Suprapubic skin (tissue), 4 donors: ENCODE measurements at regions not wholly inside any gene's neighbourhood (a gene's known extent, or its start where the extent isn't known, plus 50 kb on each side); places are given as distances from the start of the nearest gene placed in this dataset.
"Not testable (repeated sequence)": the region's sequence is repeated elsewhere in the genome, so short reads cannot be mapped to it uniquely, and the experiment has no call there.

Source experiments
- DNase-seq, 2 donors: peaks; one replicate each; pipeline ENCODE4 v3.0.0-alpha.2; 2019; ENCODE audit warnings: low spot score in 2 of 2
- H3K27ac ChIP-seq: fragments of 200-600 bp; sonication (generic); one replicate; pipeline ENCODE4 v1.5.1; 2019
- H3K27me3 ChIP-seq: fragments of 200-600 bp; sonication (generic); one replicate; pipeline ENCODE4 v1.5.1; 2019
- H3K36me3 ChIP-seq: fragments of 200-600 bp; sonication (generic); one replicate; pipeline ENCODE4 v1.5.1; 2019
- H3K4me1 ChIP-seq: fragments of 200-600 bp; sonication (generic); one replicate; pipeline ENCODE4 v1.5.1; 2019
- H3K4me3 ChIP-seq: fragments of 200-600 bp; sonication (generic); one replicate; pipeline ENCODE4 v1.5.1; 2019; ENCODE audit warnings: mild to moderate bottlenecking
- H3K9me3 ChIP-seq: fragments of 200-600 bp; sonication (generic); one replicate; pipeline ENCODE4 v1.5.1; 2019
- EP300 ChIP-seq: sonication (generic); formaldehyde crosslinking; IDR thresholded peaks from one replicate; pipeline ENCODE4 v1.6.1; 2017; ENCODE audit warnings: antibody characterized with exemption
- POLR2A ChIP-seq, 2 donors: fragments of 450-650 bp; IDR thresholded peaks; one replicate each; pipeline ENCODE4 v1.6.1; 2017; ENCODE audit warnings: antibody characterized with exemption in 2 of 2, mild to moderate bottlenecking in 2 of 2, moderate library complexity in 2 of 2
- POLR2AphosphoS5 ChIP-seq, 3 donors: sonication (generic); formaldehyde crosslinking; IDR thresholded peaks; one replicate each; pipeline ENCODE4 v1.6.1; 2017; ENCODE audit warnings: antibody characterized with exemption in 3 of 3
- WGBS: methylation state at CpG from one replicate; pipeline ENCODE4 v1.1.5; 2018; 5-methylcytosine and 5-hydroxymethylcytosine counted together
- TF ChIP-seq, protein P1 (sequence below), 2 donors: fragments of 200-600 bp in 1 of 2; fragments of 450-650 bp in 1 of 2; sonication (generic) in 1 of 2; IDR thresholded peaks; one replicate each; pipeline ENCODE4 v1.5.1; 2016 to 2019; ENCODE audit warnings: antibody characterized with exemption in 2 of 2, mild to moderate bottlenecking in 1 of 2, moderate library complexity in 1 of 2

DNA sequence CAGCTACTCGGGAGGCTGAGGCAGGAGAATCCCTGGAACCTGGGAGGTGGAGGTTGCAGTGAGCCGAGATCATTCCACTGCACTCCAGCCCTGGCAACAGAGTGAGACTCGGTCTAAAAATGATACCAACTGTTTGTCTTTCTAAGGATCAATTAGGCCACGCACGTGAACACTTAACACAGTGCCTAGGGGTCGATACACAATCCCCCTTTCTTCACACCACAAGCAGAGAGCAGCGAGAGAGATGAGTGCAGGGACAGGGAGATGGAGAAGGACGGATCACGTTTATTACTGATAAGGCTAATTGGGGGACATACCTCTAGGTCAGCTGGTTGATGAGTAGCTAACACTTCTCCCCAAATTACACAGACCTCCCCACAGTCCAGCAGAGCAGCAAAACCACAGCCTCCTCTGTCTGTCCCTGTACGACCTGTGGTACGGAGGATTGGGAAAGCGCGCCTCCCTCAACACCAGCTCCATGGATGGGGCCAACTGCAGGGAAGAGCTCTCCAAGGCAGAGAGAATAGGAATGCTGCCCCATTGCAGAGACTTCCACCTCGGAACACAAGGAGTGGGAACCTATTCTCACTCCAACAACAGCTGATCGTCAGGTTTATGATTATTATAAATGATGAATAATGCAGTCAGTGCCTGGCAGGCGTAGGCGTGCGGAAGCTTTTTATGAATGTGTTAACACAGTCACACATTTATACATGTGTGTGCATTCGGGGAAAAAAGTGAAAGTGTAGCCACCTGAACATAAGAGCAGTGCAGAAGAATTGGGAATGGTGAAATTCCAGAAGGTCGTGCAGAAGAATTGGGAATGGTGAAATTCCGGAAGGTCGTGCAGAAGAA, 155.1 kb downstream of the C16orf95 start:
- peaks cover 11% of the 10 kb centered on the region for H3K27me3 ChIP-seq
- TF ChIP-seq POLR2AphosphoS5 (IDR thresholded peaks at IDR 0.05): no peak
- TF ChIP-seq POLR2A (IDR thresholded peaks at IDR 0.05): no peak
- TF ChIP-seq EP300: no peak
- TF ChIP-seq, protein P1, sequence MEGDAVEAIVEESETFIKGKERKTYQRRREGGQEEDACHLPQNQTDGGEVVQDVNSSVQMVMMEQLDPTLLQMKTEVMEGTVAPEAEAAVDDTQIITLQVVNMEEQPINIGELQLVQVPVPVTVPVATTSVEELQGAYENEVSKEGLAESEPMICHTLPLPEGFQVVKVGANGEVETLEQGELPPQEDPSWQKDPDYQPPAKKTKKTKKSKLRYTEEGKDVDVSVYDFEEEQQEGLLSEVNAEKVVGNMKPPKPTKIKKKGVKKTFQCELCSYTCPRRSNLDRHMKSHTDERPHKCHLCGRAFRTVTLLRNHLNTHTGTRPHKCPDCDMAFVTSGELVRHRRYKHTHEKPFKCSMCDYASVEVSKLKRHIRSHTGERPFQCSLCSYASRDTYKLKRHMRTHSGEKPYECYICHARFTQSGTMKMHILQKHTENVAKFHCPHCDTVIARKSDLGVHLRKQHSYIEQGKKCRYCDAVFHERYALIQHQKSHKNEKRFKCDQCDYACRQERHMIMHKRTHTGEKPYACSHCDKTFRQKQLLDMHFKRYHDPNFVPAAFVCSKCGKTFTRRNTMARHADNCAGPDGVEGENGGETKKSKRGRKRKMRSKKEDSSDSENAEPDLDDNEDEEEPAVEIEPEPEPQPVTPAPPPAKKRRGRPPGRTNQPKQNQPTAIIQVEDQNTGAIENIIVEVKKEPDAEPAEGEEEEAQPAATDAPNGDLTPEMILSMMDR (IDR thresholded peaks at IDR 0.05): no peak
- no peak overlapping the region for H3K27ac ChIP-seq
- no peaks in the 10 kb centered on the region for H3K36me3 ChIP-seq
- 85% methylated on average over 22 of the region's 22 CpGs for WGBS
- no peak overlapping the region for H3K4me3 ChIP-seq
- H3K9me3 ChIP-seq: no peaks in the 10 kb centered on the region
- H3K4me1 ChIP-seq: peaks cover 7% of the 10 kb centered on the region
- no peak for DNase-seq

DNA sequence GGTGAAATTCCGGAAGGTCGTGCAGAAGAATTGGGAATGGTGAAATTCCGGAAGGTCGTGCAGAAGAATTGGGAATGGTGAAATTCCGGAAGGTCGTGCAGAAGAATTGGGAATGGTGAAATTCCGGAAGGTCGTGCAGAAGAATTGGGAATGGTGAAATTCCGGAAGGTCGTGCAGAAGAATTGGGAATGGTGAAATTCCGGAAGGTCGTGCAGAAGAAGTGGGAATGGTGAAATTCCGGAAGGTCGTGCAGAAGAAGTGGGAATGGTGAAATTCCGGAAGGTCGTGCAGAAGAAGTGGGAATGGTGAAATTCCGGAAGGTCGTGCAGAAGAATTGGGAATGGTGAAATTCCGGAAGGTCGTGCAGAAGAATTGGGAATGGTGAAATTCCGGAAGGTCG, 154.4 kb downstream of the C16orf95 start:
- H3K4me1 ChIP-seq, DNase-seq, H3K9me3 ChIP-seq, H3K27ac ChIP-seq, H3K4me3 ChIP-seq, H3K36me3 ChIP-seq: not testable (repeated sequence)
- peaks cover 11% of the 10 kb centered on the region for H3K27me3 ChIP-seq
- 96% methylated on average over 9 of the region's 22 CpGs for WGBS

DNA sequence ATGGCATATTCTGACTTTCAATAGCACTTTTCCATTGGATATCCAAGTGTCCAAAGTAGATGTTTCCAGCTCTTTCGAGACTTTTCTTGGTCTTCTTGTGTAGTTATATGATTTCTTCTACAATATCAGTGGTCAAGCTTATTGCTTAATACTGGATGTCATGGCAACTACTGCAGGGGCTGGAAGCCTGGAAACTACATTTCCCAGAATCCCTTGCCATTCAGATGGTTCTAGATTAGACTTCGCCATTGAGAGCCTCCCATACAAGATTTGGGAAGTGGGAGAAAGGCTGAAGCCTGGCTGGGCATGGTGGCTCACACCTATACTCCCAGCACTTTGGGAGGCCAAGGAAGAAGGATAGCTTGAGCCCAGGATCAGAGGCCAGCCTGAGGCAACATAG, 153.6 kb downstream of the C16orf95 start:
- 100% methylated on average over 2 of the region's 2 CpGs for WGBS

DNA sequence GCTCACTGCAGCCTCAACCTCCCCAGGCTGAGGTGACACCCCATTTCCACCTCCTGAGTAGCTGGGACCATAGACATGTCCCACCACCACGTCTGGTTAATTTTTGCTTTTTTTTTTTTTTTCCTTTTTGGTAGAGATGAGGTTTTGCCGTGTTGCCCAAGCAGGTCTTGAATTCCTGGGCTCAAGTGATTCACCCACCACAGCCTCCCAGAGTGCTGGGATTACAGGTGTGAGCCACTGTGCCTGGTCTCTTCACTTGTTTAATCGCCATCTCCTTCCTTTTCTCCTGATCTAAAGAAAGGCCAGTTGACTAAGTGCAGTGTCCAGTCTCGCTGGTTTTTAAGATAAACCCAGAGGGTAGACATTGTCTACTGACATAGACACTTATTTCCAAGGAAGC, 152.0 kb downstream of the C16orf95 start:
- Histone ChIP-seq H3K4me1 (peaks cover 6% of the 10 kb centered on the region), H3K36me3 (no peaks in the 10 kb centered on the region), H3K27ac (no peak overlapping the region), H3K9me3 (no peaks in the 10 kb centered on the region), H3K4me3 (no peak overlapping the region), H3K27me3 (peaks cover 10% of the 10 kb centered on the region)
- TF ChIP-seq POLR2AphosphoS5 (IDR thresholded peaks at IDR 0.05) (no peak), POLR2A (IDR thresholded peaks at IDR 0.05) (no peak), EP300 (no peak)
- TF ChIP-seq, protein P1 (IDR thresholded peaks at IDR 0.05): no peak
- 85% methylated on average over 4 of the region's 4 CpGs for WGBS
- no peak for DNase-seq

More for the DNA sequence above, 153.6 kb downstream of the C16orf95 start:
- Histone ChIP-seq H3K4me1 (peaks cover 7% of the 10 kb centered on the region), H3K4me3 (no peak overlapping the region), H3K27me3 (peaks cover 11% of the 10 kb centered on the region), H3K9me3 (no peaks in the 10 kb centered on the region), H3K36me3 (no peaks in the 10 kb centered on the region), H3K27ac (no peak overlapping the region)
- TF ChIP-seq, protein P1 (IDR thresholded peaks at IDR 0.05): no peak
- TF ChIP-seq POLR2AphosphoS5 (IDR thresholded peaks at IDR 0.05): no peak
- TF ChIP-seq POLR2A (IDR thresholded peaks at IDR 0.05): no peak
- TF ChIP-seq EP300: no peak
- DNase-seq: no peak

DNA sequence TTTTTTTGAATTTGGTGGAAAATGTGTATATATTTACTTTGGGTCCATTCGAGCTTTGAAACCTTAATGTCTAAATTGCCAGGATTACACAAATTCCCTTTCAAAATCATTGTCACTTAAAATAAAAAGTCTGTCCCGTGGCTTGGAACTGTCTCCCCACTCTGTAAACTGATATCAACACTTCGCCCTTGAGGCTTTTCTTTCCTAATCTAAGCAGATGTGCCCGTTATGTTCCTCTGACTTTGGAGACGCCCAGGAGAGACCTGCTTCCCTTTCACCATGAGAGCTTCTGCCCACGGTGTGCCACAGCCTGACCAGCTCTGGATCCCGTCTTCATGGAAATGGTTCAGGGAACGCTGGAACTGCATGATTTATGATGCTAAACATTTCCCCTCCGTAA, 151.3 kb downstream of the C16orf95 start:
- H3K27me3 ChIP-seq: peaks cover 4% of the 10 kb centered on the region
- H3K36me3 ChIP-seq: no peaks in the 10 kb centered on the region
- no peak overlapping the region for H3K27ac ChIP-seq
- WGBS: 52% methylated on average over 9 of the region's 9 CpGs
- H3K9me3 ChIP-seq: no peaks in the 10 kb centered on the region
- DNase-seq: no peak
- H3K4me3 ChIP-seq: no peak overlapping the region
- no peaks in the 10 kb centered on the region for H3K4me1 ChIP-seq
- no peak for TF ChIP-seq POLR2AphosphoS5 (IDR thresholded peaks at IDR 0.05)
- TF ChIP-seq EP300: no peak
- no peak for TF ChIP-seq POLR2A (IDR thresholded peaks at IDR 0.05)
- TF ChIP-seq, protein P1 (IDR thresholded peaks at IDR 0.05): no peak
